Colon (tissue), 2 donors: ENCODE measurements at regions not wholly inside any gene's neighbourhood (a gene's known extent, or its start where the extent isn't known, plus 50 kb on each side); places are given as distances from the start of the nearest gene placed in this dataset.

Source experiments
- FAIRE-seq: peaks from 2 replicates; lab custom pipeline; 2012; peaks lifted over from hg19 to GRCh38; lab: Jason Lieb, UNC
- donor health status: control.
- donor health status: control.

DNA sequence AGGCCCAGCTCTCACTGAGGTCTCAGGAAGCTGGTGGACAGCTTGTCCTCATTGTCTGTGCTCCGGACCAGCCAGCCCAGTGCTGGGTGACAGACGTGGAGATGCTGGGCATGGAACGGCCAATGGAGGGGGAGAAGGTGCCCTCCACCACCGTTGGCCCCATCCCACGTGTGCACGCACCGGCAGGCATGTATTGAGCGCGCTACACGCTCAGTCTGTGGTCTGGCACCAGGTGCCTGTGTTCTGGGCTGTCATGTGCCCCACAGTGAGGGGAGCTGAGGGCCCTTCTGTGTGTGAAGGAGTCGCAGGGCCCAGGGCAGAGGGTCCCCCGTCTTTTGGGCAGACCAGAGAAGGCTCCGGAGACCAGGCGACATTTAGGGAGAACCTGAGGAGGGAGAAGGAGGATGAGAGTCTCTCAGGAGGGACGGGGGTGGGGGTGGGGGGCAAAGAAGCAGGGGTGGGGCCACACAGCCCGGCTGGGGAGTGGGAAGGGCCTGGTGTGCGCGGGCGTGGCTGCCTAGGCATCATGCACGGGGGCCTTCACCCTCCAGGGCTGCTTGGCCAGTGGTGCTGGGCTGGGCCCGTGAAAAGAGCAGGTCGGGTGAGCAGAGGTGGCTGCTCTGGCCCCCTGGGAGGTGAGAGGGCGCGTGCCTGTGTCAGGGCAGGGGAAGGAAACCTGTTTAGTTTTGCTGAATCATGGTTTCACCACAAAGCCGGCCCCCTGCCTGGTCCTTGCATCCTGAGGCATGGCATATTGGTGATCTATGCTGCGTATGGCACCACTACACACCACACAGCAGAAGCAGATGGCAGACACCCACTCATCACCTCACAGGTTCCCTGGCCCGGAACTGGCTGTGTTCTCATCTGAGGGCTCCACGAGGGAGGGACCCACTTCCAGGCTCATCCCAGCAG is 86.7 kb upstream of the TTC34 start:
- no peak for FAIRE-seq

DNA sequence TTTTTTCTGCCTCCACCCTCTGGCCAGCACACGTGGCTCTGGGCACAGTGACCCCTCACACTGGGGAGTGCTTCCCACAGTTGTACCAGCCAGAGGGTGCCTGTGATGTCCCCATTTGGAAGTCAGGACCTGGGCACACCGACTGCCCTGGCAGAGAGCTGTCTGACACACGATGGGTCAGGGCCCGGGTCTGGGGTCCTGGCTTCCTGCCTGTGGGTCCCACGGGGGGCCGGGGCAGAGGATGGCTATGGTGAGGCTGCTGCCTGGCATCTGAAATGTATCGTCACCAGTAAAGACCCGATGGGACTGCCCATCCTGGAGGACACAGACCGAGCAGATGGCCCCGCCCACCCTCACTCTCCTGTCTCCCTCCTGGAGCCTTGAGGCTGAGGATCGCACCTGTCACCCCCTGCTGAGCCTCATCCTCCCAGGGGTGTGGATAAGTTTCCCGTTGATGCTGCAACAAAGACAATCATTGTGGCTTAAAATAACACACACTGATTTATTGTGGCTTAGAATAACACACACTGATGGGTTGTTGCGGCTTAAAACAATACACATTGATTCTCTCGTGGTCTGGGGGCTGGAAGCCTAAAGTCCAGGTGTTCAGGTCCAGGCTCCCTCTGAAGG is 88.8 kb upstream of the TTC34 start:
- no peak for FAIRE-seq

GRCh38 chr1:2891923-2892448 is 90.5 kb upstream of the TTC34 start:
- no peak for FAIRE-seq

DNA sequence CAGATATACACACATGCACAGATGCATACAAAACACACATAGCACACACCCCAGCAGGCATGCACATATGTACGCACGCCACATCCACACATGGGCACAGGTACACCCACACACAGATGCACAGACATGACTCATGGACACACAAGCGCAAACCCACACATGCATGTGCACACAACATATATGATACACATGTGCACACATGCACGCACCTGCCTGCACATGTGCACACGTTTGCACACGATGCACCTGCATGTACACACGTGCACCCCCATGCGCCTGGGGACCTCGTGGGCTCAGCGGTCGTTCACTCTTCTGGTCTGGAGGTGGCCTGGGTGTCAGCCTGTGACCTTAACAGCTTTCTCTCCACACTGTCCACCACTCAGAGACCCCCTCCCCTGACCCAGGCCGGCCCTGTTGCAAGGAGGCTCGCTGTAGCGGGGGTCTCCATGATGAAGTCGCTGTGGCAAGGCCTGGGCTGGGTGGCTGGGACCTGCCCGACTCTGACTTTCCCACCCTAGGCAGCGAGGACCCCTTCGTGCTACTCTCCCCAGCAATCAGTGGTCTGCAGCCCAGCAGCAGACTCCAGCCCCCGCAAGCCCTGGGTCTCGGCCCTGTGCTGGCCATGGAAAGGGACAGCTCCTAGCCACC is 92.1 kb upstream of the TTC34 start:
- FAIRE-seq, result no peak

- FAIRE-seq, result no peak
These were observed 93.0 kb upstream of the TTC34 start for GRCh38 chr1:2894381-2895041.

DNA sequence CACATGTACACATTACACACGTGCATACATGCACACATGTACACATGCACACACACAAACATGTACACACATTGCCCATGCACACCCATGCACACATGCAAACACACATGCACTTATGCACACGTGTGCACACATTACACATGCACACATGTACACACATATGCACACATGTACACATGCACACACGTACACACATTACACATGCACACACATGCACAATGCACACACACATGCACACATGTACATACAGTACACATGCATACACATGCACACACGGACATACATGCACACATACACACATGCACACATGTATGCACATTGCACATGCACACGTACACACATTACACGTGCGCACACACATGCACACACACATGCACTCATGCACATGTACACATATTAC is 95.3 kb upstream of the TTC34 start:
- FAIRE-seq, result no peak

DNA sequence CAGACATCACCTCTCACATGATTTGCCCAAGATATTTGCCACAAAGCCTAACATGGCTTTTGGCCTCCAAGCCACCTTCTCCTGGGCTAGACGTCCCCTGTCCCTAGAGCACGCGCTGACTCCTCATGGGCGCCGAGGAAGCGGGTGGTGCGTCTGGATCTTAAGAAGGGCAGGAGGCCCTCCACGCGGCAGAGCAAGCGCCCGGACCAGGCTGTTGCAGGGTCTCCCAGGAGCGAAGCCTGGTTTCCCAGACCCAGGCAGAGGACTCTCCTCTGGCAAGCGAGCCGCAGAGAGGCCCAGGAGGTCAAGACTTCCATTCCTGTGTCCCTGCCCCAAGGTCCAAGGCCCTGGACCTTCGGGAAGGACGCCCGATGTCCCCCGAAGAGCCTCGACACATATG is 101.7 kb upstream of the TTC34 start:
- FAIRE-seq, result no peak

GRCh38 chr1:2904191-2904590 is 102.7 kb upstream of the TTC34 start:
- FAIRE-seq, result no peak

- FAIRE-seq, result no peak
These were observed 103.9 kb upstream of the TTC34 start for GRCh38 chr1:2905356-2905755.

- FAIRE-seq, result no peak
These were observed 104.6 kb upstream of the TTC34 start for GRCh38 chr1:2906085-2906484.

- FAIRE-seq, result no peak
These were observed 105.1 kb upstream of the TTC34 start for GRCh38 chr1:2906620-2907019.

- FAIRE-seq, result no peak
These were observed 105.6 kb upstream of the TTC34 start for GRCh38 chr1:2907051-2907450.

GRCh38 chr1:2908081-2908480 is 106.6 kb upstream of the TTC34 start:
- FAIRE-seq, result no peak

DNA sequence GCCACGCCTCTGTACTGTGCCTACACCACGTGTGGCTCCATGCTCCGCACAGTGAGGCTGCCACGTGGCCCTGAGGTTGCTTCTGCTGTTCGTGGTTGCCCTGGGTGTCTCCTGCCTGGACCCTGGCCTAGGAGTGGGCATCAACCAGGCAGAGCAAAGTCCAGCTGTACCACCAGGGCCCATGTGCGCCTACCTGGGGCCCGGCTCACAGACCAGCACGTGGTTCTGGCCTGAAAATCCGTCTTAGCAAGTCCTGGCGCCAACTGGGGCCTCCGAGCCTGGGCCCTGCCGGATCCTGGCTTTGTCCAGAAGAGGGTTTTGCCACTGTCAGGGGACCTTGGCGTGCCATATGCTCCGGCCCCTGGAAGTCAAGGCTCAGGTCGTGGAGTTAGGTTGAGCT is 107.1 kb upstream of the TTC34 start:
- FAIRE-seq, result no peak

DNA sequence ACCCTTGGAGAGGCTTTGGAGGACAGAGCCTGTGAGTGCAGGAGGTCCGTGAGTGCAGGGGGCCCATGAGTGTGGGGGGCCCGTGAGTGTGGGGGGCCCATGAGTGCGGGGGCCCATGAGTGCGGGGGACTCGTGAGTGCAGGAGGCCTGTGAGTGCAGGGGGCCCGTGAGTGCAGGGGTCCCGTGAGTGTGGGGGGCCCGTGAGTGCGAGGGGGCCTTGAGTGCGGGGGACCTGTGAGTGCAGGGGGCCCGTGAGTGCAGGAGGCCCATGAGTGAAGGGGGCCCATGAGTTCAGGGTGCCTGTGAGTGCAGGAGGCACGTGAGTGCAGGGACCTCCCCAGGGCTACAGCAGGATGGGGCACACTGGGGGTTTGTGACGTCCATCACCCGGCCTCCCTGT is 108.3 kb upstream of the TTC34 start:
- no peak for FAIRE-seq

GRCh38 chr1:2910211-2910610 is 108.7 kb upstream of the TTC34 start:
- FAIRE-seq, result no peak

- FAIRE-seq, result no peak
These were observed 109.7 kb upstream of the ACTRT2 start for GRCh38 chr1:2911421-2912178.

GRCh38 chr1:2912424-2913061 is 108.7 kb upstream of the ACTRT2 start:
- FAIRE-seq, result no peak

DNA sequence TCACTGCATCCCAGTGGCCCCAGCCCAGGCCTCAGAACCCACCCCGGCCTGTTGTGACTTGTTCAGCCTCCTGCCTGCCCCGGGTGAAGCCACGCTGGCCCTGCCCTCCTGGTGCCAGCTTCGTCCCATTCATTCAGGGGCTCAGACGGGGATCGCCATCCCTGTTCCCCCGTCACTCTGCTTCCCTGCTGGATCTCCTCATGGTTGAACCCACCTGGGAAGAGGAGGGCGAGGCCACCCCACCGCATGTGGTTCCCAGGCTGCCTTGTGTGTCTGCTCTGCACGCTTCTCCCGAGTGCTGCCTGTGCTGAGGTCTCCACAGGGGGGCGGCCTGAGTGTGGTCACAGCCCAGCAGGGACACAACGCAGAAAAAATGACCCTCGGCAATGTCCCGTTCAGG is 108.2 kb upstream of the ACTRT2 start:
- no peak for FAIRE-seq

DNA sequence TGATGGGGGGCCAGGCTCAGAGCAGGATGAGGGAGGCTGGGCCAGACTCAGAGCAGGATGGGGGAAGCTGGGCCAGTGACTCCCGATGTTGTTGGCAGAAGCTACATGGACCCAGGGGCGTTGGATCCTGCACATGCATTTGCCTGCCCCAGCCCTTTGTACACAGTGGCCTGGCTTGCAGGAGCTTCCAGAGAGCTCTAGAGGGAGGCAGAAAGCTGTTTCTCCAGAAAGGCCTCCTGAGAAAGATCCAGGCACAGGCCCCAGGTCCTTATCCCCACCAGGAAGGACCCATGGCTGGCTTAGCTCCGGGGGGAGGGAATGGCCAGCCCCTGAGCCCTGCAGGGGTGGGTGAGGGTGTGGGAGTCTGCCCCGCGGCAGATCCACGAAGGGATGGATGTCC is 106.6 kb upstream of the ACTRT2 start:
- FAIRE-seq, result no peak

- FAIRE-seq, result no peak
These were observed 105.1 kb upstream of the ACTRT2 start for GRCh38 chr1:2916153-2916552.
